GM19023 (cell line): ENCODE measurements at regions not wholly inside any gene's neighbourhood (a gene's known extent, or its start where the extent isn't known, plus 50 kb on each side); places are given as distances from the start of the nearest gene placed in this dataset.
"Not testable (repeated sequence)": the region's sequence is repeated elsewhere in the genome, so short reads cannot be mapped to it uniquely, and the experiment has no call there.

ENCODE experiments used
- ATAC-seq: cut with Tn5 transposase; IDR thresholded peaks from one replicate; pipeline ENCODE4 v1.9.1; 2021; ENCODE audit warnings: mild to moderate bottlenecking, moderate library complexity; ENCODE audit not compliant: unreplicated experiment

GRCh38 chr4:146124023-146124680, 51.4 kb upstream of the LSM6 start:
- ATAC-seq = peak; percentile 86

DNA sequence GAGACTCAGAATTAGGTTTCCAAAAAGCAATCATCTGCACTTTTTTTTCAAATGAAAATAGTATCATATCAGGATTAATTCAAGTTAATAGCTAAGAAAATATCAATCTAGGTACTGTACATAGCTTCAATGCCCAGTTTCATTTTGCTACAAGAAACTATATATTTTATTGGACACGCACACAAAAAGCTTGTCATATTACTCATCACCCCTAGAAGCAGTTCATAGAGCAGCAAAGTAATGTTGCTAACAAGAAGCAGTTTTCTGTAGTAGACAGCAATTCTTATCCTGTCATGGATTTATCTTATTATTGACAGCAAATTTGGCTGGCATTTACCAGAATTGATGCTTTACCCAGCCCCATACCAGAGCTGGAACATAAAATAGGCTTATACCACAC, 52.3 kb upstream of the LSM6 start:
- no peak for ATAC-seq

DNA sequence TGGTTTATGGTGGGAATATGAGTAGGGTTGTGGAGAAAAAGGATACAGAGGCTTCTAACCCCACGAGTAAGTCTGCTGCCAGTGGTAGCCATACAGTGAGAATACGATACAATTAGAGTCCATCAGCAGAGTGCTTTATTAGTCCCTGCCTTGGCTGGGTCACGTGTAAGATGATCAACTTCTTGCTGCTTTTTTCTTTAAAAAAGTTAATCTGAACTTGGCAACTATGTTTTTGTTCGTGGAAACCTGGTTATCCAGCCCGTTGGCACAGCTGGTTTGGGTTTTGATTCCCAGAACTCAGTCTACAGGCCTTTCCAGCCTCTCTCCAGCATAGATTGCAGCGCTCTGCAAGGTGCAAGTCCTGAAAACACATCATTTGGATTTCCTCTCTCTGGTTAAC, 53.1 kb upstream of the LSM6 start:
- ATAC-seq = no peak

DNA sequence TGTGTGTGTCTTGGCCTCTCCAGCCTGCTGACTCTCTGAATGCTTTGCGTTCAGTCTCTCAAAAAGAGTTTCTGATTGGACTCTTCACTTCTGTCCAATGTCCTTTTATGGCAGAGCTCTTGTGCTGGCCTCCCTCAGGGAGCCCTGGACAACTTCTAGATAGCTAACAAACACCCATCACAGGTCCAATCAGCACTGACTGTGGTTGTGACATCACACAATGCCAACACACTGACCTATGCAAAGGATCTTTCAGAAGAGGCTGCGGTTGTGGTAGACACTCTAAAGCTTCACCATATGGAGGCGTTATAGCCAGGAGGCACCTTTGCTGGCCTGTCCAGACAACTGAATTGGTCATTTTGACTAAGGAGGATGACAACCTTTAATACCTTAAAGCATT, 53.8 kb upstream of the LSM6 start:
- no peak for ATAC-seq

GRCh38 chr4:146119845-146120404, 55.6 kb upstream of the LSM6 start:
- no peak for ATAC-seq

DNA sequence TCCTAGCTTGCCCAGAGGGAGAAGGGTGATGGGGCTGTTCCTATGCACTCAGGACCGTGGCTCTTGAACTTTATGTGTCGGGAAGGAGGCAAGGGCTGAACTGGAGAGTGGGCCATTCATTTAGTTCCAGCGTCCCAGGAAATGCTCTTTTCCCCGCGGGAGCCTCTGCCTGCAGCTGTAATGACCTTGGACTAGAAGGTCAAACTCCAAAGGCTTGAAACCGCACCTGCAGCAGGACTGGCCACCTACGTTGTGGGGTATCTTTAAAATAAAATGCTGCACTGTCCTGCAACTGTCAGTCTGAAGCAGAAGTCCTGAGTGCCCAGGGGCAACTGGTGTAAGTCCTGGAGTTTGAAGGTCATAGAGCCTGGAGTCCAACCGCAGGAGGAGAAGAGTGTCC, 61.5 kb upstream of the LSM6 start:
- no peak for ATAC-seq

- ATAC-seq = no peak
Observed at GRCh38 chr4:146113171-146113570, 62.3 kb upstream of the LSM6 start.

- ATAC-seq = no peak
Observed at GRCh38 chr4:146112389-146112788, 63.1 kb upstream of the LSM6 start.

DNA sequence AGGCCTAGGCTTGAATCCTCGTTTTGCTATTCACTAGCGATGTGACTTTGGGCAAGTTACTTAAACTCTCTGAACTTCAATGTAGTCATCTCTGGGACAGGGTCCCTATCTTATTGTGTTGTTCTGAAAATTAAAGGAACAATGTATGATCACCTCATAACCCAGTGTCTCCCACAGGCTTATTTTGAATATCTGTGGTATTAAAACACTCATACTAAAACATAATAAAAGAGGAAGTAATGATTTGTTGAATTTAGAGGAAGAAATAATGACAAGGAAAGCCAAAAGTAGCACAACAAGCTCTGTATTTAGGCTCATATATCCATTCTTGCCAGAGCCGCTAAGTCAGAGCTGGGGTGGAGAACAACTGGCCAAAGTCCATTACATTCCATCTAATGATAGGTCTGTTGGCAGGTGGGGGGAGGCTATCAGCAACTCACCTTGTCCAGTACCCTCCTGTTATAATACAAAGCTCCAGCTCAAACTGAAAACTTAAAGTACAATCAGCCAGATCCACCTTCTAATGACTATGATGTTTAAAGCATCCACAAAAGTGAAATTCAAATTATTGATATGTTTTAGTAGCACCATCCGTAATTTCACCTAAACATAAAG, 64.5 kb upstream of the LSM6 start:
- ATAC-seq = no peak

DNA sequence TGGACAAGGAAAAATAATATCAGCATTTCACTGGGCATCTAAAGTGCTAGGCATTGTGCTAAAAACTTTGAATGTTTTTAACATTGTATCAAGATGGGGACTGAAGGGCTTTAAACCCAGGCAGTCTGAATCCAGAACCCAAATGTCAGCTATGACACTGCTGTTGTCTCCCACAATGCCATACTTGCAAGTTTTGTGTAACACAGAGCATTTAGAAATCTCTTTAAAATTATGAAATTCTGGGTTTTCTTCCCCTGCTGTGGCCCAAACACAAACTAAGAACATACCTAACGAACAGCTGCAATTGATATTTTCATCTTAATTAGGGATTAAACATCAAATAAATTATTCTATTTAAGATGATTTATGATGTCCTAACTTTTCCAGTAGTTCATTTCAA, 66.8 kb upstream of the LSM6 start:
- no peak for ATAC-seq

DNA sequence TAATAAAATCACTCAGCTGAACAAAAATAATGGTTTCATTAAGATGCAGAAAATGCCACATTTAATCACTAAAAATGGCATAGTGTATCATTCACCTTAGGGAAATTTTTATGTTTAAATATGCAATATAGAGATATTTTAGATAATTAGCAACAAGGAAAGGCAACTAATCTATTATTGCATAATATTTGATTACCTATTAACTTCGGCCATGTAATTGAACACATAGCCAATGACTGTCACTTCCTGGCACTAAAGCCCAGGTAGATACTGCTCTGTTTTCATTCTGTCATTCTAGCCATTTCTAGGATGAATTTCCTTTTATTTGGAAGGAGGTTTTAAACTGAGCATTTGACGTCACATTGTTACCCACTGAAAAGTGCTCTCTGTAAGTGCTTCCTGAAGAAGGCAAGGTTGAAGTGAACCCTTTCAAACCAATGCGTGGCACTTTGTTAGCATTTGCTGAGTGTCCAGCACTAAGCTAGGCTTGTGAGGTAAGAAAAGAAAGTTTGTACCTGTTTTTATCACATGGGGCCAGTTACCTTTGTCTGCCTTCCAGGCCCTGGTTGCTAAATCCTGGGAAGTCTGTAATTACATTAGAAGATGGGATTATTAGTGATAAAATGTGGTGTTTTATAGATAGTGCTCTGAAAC, 67.8 kb upstream of the LSM6 start:
- ATAC-seq = no peak

DNA sequence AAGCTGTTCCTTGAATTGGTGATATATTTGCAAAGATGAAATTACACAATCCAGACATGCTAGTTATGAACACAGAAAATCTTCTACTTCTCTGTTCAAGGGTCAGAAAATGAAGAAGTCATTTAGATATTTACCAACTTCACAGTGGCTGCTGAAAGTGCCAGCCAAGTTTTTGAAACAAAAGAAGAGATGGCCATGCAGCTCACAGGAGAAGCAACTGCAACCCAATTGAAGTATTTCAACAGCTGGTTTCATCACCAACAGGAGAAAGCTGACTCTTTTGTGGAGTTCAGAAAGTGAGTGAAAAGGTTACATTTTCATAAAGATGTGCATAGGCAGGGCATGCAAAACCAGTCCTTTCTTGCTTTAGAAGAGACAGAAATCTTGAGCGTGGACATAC, 70.1 kb upstream of the LSM6 start:
- peak; percentile 65 for ATAC-seq

GRCh38 chr4:146104541-146104940, 71.0 kb upstream of the LSM6 start:
- ATAC-seq = no peak

DNA sequence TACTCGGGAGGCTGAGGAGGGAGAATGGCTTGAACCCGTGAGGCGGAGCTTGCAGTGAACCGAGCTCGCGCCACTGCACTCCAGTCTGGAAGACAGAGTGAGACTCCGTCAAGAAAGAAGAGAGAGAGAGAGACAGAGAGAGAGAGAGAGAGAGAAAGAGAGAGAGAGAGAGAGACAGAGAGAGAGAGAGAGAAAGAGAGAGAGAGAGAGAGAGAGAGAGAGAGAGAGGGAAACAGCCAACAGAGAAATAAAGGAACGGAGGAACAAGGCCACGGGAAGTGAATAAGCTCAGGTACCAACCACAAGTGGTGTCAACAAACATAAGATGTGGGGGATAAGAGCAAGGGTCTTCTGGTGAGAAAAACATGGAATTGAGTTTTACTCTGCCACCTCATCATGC, 71.5 kb upstream of the LSM6 start:
- ATAC-seq = not testable (repeated sequence)

DNA sequence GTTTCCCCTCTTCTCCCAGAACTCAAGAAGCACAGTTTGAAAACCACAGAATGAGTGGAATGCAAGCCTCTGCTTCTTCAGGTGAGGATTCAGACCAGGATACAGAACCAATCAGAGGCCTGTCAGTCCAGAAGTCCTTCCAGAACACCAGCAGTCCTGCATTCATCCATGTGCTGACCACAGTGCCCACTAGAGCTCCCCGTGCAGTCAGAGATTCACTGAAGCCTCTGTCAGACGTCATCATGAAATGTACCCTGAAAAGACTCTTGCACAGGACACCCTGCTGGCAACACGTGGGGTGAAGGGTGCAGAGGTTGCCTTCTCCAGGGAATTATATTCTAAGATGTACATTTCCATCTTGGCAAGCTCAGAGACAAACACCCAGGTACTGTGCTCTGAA, 75.9 kb upstream of the LSM6 start:
- no peak for ATAC-seq

DNA sequence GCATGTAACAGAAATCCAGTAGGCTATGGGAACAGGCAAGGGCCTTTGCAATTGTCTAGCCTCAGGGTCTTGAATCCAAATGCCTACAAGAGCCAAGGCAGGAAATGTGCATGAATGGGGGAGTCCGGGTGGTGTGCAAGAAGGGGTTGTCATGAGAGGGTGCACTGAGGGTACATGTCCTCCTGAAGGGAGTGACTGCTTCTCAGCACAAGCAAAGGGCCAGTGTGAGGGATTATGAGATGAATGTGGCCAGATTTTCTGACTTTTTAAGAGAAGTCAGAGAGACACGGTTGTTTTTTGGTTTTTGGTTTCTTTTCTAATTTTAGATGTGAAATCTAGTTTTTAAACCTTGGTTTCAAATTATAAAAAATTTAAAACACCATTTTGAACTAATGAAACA, 76.5 kb upstream of the LSM6 start:
- ATAC-seq = peak; percentile 73

DNA sequence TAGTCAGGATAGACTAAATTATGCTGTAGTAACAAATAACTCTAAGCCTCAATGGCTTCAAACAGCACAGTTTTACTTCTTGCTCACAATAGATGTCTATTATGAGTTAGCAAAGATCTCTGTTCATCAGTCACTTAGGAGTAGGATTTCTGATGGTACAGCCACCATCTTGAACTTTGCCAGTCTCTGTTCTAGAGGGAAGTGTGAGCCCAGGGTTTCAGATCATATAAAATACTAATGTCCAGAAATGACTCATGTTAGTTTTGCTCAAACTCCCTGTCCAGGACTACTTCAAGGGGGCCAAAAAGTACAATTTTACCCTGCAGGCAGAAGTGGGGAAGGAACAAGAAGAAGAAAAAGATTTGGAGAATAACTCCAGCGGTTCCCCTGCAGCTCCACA, 77.1 kb upstream of the LSM6 start:
- peak; percentile 64 for ATAC-seq

DNA sequence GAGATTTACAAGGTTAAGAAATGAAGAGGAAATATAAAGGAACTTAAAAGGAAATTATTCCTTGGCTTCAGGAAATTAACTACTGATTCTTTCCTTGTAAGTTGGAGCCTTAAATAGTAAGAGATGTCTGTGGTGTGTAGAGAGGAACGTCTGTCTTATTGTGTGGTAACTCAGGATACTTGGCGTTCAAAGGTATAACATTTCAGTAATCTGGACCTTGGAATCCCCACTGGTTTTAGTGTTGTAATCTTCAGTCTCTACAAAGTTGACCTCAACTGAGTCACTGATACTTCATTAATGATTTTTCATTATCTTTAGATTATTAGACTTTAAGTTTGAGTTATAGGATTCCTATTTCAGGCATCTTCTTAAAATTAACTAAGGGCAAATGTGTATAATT, 79.1 kb upstream of the LSM6 start:
- ATAC-seq = no peak

DNA sequence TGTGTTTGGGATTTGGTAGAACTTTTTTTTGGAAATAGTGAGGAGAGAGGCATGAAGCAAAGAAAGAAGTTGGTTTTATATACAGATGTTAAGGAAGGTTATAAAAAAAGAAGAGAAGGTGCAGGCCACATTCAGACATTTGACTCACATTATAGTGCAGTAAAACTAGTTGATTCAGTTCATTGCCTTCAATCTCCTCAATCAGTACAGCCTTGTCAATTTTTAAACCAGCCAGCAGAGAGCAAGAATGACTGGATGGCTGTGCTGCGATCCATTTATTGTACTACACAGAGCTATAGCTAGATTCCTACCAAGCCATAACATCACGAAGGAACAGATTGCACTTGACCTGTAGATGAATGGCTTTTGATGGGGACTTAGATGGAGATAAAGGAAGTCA, 79.7 kb upstream of the LSM6 start:
- ATAC-seq = no peak

- no peak for ATAC-seq
Observed at GRCh38 chr4:146095091-146095690, 80.3 kb upstream of the LSM6 start.

DNA sequence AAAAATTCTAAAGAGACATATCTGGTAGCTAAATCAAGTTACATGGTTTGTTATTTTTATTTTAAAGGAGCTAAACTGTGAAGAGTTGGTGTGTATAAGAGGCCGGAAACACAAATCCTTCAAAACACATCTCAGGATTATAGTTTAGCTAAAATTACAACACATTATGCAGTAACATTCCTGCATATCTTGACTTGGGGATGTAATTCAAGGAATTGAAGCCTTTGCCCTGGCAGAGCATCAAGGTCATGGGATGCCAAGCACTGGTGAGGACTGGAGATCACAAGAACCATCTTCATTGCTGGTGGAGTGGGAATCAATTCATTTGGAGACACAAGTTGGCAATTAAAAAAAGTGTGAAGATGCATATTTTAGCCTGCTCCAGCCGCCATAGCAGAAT, 86.8 kb upstream of the LSM6 start:
- no peak for ATAC-seq

- ATAC-seq = no peak
Observed at GRCh38 chr4:146087856-146088255, 87.7 kb upstream of the LSM6 start.
